ENCODE measurements at regions not wholly inside any gene's neighbourhood (a gene's known extent, or its start where the extent isn't known, plus 50 kb on each side); places are given as distances from the start of the nearest gene placed in this dataset.

DNA sequence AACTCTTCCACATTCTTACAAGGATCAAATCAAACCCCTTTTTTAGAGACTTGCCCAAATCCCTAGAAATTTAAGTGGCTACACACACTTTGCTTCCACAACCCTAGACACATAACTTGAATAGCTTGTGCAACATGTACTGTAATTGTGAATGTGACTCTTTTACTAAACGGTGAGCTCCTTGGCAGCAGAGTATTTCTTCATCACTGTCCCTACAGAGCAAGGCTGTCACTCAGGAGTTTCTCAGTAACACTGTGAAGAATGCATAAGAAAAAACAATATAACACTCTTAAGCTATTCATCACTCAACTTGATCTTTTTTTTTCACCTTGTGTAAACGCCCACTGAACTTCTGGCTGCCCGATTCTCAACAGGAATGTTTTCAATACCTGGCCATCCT lies 53.8 kb upstream of the ADAMTS18 start:
- no peaks in the 10 kb centered on the region for H3K27me3 ChIP-seq
- H3K9me3 ChIP-seq = no peaks in the 10 kb centered on the region
- H3K36me3 ChIP-seq = no peaks in the 10 kb centered on the region
- no peaks in the 10 kb centered on the region for H3K4me1 ChIP-seq
- no peak for DNase-seq (ENCODE audit: low spot score in 2 of 2)
- TF ChIP-seq POLR2A (IDR thresholded peaks at IDR 0.05) = no peak
- no peak for TF ChIP-seq POLR2AphosphoS5 (IDR thresholded peaks at IDR 0.05)
- TF ChIP-seq, protein P1, sequence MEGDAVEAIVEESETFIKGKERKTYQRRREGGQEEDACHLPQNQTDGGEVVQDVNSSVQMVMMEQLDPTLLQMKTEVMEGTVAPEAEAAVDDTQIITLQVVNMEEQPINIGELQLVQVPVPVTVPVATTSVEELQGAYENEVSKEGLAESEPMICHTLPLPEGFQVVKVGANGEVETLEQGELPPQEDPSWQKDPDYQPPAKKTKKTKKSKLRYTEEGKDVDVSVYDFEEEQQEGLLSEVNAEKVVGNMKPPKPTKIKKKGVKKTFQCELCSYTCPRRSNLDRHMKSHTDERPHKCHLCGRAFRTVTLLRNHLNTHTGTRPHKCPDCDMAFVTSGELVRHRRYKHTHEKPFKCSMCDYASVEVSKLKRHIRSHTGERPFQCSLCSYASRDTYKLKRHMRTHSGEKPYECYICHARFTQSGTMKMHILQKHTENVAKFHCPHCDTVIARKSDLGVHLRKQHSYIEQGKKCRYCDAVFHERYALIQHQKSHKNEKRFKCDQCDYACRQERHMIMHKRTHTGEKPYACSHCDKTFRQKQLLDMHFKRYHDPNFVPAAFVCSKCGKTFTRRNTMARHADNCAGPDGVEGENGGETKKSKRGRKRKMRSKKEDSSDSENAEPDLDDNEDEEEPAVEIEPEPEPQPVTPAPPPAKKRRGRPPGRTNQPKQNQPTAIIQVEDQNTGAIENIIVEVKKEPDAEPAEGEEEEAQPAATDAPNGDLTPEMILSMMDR (IDR thresholded peaks at IDR 0.05) = no peak
- intact Hi-C loops (cut with DNase I; ENCODE audit: low total_unique reads) = no loop called here
- no peak overlapping the region for H3K4me3 ChIP-seq
- no peak overlapping the region for H3K27ac ChIP-seq

DNA sequence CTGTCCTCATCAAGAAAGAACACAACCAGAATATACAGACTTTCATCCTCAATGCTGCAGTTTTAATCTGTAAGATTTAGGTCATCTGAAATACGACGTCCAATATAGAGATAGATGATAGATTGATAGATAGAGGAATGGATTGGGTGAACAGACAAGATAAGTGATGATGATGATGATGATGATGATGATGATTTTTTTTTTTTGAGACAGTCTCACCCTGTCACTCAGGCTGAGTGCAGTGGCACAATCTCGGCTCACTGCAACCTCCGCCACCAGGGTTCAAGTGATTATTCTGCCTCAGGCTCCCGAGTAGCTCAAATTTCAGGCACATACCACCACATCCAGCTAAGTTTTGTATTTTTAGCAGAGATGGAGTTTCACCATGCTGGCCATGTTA lies 56.3 kb upstream of the ADAMTS18 start:
- Histone ChIP-seq H3K36me3 (no peaks in the 10 kb centered on the region), H3K4me3 (no peak overlapping the region), H3K9me3 (no peaks in the 10 kb centered on the region), H3K4me1 (no peaks in the 10 kb centered on the region), H3K27ac (no peak overlapping the region), H3K27me3 (no peaks in the 10 kb centered on the region)
- intact Hi-C loops (cut with DNase I; ENCODE audit: low total_unique reads) = no loop called here
- TF ChIP-seq POLR2AphosphoS5 (IDR thresholded peaks at IDR 0.05) (no peak), POLR2A (IDR thresholded peaks at IDR 0.05) (no peak)
- TF ChIP-seq, protein P1 (IDR thresholded peaks at IDR 0.05) = no peak
- no peak for DNase-seq (ENCODE audit: low spot score in 2 of 2)

DNA sequence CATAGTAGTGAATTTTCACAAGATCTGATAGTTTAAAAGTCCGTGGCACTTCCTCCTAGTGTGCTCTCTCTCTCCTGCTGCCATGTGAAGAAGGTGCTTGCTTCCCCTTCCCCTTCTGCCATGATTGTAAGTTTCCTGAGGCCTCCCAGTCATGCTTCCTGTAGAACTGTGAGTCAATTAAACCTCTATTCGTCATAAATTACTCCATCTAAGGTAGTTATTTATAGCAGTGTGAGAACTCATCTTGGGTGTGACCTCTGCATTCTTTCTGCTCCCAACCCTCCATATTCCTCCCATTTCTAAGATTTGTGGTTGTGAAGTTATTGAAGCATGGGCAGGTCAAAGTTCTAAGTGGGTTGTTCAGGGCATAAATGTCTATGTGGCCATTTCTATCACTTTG lies 62.1 kb upstream of the ADAMTS18 start:
- Histone ChIP-seq H3K4me1 (no peaks in the 10 kb centered on the region), H3K27ac (no peak overlapping the region), H3K9me3 (no peaks in the 10 kb centered on the region), H3K27me3 (no peaks in the 10 kb centered on the region), H3K4me3 (no peak overlapping the region), H3K36me3 (no peaks in the 10 kb centered on the region)
- no peak for DNase-seq (ENCODE audit: low spot score in 2 of 2)
- intact Hi-C loops (cut with DNase I; ENCODE audit: low total_unique reads) = no loop called here
- no peak for TF ChIP-seq POLR2A (IDR thresholded peaks at IDR 0.05)
- no peak for TF ChIP-seq POLR2AphosphoS5 (IDR thresholded peaks at IDR 0.05)
- TF ChIP-seq, protein P1 (IDR thresholded peaks at IDR 0.05) = no peak

DNA sequence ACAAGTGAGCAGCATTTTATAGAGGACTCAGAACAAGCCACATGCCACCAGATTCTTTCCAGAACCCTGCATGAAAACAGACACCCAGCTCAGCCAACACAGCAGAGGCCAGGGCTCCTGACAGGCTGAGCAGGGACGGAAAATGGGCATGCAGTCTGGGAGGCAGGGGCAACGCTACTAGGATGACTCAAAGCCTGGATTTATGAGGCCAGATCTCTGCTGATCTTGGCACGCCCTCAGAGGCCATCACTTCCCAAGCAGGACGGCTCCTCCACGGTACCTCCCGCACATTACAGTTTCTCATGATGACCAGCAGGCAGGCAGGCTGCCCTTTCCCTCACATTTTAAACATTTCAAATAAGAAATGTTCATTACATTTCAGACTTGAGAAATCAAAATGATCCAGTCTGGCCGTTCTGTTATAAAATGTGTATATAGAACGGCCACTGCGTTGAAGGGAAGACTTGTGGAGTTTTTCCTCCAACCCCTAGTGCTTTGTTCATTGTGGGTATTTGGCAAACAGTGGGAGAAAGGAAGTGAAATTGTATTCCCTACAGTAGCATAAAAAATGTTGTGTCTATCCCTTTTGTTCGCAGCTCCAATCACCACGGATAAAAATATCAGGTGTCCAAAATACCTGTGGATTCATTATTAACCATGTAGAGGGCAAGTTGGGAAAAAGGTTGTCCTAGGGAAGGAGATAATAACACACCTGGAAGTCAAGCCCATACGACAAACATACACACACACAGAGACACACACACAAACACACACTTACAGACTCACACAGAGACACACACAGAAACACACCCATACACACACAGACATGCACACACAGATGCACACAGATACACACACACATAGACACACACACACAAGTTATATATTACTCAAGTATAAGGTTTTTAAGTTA lies 64.8 kb upstream of the ADAMTS18 start:
- Histone ChIP-seq H3K36me3 (no peaks in the 10 kb centered on the region), H3K27me3 (no peaks in the 10 kb centered on the region), H3K27ac (no peak overlapping the region), H3K9me3 (no peaks in the 10 kb centered on the region), H3K4me3 (no peak overlapping the region), H3K4me1 (no peaks in the 10 kb centered on the region)
- no peak for DNase-seq (ENCODE audit: low spot score in 2 of 2)
- TF ChIP-seq, protein P1 (IDR thresholded peaks at IDR 0.05) = no peak
- no peak for TF ChIP-seq POLR2AphosphoS5 (IDR thresholded peaks at IDR 0.05)
- no peak for TF ChIP-seq POLR2A (IDR thresholded peaks at IDR 0.05)
- intact Hi-C loops (cut with DNase I; ENCODE audit: low total_unique reads) = no loop called here

DNA sequence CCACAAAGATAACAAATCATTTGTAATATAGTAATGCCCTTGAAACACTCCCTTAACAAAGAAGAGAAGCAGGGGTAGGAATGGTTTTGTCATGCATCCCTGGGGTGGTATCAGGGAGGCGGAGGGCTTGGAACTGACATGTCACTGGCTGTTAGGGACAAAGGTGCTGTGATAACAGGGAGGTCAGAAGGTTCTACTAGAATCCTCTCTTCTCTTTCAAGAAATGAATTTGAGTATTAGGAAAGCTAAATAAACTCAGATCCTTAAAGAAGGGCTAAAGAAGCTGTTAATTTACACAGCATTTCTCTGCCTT lies 65.4 kb upstream of the ADAMTS18 start:
- no peaks in the 10 kb centered on the region for H3K36me3 ChIP-seq
- H3K4me1 ChIP-seq = no peaks in the 10 kb centered on the region
- no peak overlapping the region for H3K4me3 ChIP-seq
- no peak for TF ChIP-seq POLR2A (IDR thresholded peaks at IDR 0.05)
- TF ChIP-seq POLR2AphosphoS5 (IDR thresholded peaks at IDR 0.05) = no peak
- TF ChIP-seq, protein P1 (IDR thresholded peaks at IDR 0.05) = no peak
- no peak overlapping the region for H3K27ac ChIP-seq
- H3K9me3 ChIP-seq = no peaks in the 10 kb centered on the region
- intact Hi-C loops (cut with DNase I; ENCODE audit: low total_unique reads) = no loop called here
- no peak for DNase-seq (ENCODE audit: low spot score in 2 of 2)
- no peaks in the 10 kb centered on the region for H3K27me3 ChIP-seq

Data from breast epithelium (tissue), 4 donors.